GM19025 (cell line): ENCODE measurements at regions not wholly inside any gene's neighbourhood (a gene's known extent, or its start where the extent isn't known, plus 50 kb on each side); places are given as distances from the start of the nearest gene placed in this dataset.
A peak's percentile ranks its signal among the peaks of the same experiment; 100 is the strongest.

Experiments used
- ATAC-seq: cut with Tn5 transposase; IDR thresholded peaks from one replicate; pipeline ENCODE4 v1.9.1; 2021; ENCODE audit warnings: mild to moderate bottlenecking, low read depth, moderate library complexity; ENCODE audit not compliant: unreplicated experiment

DNA sequence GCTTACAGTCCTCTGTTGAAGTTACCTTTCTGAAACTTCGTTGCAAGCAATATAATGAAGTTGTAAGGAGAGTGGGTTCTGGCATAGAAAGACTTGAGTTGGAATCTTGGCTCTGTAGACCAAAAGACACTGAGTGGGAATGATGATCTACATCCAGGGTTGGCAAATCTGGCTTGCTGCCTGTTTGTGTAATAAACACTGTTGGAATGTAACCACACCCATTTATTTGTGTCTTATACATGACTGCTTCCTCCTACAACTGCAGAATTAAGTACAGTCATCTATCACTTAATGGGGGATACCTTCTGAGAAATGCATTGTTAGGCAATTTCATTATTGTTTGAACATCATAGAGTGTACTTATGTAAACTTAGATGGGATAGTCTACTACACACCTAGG lies 178.4 kb upstream of the SUCLG2 start:
- no peak for ATAC-seq

DNA sequence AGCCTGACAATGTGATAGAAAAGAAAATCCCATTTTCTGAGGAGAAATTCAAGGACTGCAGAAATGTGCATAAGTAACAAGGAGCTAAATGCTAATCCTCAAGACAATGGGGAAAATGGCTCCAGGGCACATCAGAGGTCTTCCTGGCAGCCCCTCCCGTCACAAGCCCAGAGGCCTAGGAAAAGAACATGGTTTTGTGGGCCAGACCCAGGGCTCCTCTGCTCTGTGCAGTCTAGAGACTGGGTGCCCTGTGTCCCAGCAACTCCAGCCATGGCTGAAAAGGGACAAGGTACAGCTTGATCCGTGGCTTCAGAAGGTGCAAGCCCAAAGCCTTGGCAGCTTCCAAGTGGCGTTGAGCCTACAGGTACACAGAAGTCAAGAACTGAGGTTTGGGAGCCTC lies 176.8 kb upstream of the SUCLG2 start:
- ATAC-seq: no peak

DNA sequence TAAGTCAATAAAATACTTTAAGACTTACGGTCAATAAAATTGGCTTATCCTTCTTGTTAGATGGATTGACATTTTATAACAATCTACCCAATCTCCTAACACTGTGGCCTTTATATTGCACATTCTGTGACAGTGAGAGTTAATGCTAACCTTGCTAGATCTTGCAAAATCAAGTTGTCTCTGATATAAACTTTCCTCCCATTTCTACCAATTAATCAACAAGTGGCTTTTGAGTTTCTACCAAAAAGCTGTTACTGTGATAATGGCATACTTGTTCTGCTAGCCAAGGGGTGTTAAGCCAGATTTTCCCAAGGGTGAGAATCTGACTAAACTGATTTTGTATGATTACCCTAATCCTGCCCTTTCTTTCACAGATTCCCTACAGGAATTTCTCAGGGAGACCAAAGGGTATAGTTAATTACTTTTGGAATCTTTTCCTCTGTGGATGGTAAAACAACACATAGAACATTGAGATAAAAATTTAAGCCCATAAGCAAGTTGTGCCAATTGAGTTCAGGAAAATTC lies 174.1 kb upstream of the SUCLG2 start:
- no peak for ATAC-seq

DNA sequence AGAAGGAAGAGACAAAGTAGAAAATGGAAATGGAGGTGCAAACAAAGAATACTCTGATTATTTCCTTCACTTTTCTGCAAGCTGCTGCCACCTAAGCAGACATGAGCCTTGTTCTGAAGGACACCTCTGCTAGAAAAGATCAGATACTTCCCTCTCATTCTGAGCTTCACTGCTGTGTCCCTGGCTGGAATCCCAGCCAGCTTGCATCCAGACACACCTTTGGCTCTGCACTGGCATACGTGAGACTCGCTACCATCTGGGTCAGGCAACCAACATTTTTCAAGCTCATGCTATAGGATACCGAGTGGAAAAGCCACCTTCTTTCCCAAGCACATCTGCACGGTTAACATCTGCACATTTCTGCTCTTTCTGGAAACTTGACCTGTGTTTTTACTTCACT lies 166.7 kb upstream of the SUCLG2 start:
- ATAC-seq: no peak

DNA sequence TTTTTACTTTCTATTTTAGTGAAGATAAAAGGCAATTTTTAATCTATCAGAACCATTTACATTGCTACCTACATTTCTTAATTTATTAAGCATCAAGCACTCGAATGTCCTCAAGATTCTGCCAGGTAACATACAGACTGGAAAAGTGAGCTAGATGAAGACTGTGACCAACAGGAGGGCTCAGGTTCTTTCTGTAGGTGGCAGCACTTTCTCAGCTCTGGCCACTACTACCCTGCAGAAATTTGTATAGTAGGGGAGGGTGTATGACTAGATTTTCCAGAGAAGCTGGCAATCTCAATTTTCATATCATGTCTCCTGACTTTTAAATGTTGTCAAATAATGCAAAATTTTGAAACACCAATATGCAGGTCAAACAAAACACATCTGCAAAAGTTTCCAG lies 165.0 kb upstream of the SUCLG2 start:
- ATAC-seq: no peak

DNA sequence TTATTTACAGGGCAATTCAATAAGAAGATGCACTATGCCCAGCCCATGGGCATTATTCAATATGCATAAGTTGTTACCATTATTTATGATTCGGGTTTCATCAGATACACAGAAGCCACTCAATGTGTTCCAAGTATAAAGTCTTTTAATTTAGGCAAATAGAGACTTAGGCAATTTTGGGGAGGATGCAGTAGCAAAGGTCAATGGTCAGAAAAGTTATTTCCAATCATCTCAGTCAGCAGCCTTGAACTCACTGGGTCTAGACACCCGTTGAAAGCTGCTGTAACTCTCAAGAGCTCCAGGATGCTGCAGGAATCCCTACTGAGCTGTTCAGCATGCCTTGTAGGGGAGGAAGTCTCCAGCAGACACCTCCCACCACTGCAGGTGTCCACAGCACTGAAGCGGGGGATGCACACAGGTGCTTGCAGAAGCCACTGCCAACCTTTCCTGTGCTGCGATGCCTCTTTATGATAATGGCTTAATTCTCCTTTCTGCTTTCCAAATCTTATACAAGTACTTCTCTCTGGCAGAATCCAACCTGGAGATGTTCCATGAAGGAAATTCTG lies 155.0 kb upstream of the SUCLG2 start:
- ATAC-seq: no peak

DNA sequence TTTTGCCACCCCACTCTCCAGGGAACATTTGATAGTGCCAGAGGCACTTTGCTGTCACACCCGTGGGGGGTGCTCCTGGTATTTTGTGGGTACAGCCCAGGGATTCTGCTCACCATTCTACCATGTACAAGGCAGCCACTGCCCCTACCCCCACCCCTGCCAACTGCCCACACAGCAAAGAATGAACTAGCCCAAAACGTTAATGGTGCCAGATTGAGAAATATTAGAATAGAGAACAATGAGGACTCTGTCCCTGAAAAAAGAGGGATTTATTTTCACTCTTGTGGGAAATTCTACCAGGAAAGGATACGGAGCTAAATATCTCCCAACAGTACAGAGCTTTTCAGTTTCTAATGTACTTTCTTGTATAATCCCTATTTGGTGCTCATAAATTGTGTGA lies 154.5 kb upstream of the SUCLG2 start:
- no peak for ATAC-seq

DNA sequence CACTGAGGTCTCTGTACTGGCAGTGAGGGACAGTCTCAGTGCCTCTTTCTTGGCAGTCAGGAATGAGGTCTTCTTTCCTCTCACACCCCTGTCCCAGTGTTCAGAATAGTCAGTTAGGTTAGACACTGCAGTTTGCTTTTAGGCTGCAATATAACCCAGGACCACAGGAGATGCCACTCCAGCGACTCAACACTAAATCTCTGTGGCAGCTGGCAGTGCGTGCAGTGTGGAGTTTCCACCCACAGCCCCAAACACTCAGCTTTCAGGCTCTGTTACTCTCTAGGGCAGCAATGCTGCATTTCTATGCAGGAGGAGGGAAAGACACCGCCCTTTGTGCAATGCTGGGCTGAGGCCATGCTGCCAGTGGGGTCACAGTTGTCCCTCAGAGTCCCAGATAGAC lies 150.2 kb upstream of the SUCLG2 start:
- no peak for ATAC-seq

DNA sequence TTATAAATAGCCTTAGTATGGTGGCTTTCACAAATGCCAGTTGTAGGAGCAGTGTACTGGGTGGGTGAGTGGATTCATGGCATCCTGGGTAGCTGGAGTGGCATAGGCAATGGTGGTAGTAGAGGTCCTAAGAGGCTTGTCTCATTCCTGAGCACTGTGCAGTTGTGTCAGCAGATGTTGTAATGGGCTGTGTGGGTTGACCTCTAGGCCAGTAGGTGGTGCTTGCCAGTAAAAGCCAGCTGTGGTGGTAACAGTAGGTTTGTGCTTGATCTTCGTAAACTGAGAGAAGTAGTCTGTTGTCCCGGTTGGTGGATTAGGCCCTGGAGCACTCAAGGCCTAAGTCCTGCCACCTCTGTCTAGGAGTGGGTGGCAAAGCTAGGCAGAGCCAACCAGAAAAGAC lies 149.7 kb upstream of the SUCLG2 start:
- ATAC-seq: no peak

DNA sequence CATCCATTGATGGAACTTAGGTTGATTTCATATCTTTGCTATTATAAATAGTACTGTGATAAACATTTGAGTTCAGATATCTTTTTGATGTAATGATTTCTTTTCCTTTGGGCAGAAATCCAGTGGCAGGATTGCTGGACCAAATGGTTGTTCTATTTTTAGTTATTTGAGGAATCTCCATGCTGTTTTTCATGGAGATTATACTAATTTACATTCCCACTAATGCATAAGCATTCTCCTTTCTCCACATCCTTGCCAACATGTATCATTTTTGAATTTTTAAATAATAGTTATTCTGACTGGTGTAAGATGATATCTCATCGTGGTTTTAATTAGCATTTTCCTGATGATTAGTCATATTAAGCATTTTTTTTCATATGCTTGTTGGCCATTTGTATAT lies 144.0 kb upstream of the SUCLG2 start:
- no peak for ATAC-seq

DNA sequence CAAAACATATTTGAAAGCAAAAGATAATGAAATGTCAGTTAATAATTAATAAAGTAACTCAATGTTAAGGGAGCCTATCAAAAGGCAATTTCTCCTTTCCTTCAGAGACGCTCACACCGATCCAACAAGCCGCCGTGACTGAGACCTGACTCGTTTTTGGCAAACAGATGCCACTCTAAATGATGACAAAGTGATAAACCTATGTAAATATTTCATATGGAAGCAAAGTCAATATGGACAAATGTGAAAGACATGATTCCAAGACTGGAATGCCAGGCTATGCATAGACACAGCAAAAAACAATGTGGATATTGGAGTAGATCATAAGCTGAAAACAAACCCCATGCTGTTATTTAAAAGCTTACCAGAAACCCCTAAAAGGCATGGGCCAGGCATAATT lies 137.2 kb upstream of the SUCLG2 start:
- ATAC-seq: no peak

DNA sequence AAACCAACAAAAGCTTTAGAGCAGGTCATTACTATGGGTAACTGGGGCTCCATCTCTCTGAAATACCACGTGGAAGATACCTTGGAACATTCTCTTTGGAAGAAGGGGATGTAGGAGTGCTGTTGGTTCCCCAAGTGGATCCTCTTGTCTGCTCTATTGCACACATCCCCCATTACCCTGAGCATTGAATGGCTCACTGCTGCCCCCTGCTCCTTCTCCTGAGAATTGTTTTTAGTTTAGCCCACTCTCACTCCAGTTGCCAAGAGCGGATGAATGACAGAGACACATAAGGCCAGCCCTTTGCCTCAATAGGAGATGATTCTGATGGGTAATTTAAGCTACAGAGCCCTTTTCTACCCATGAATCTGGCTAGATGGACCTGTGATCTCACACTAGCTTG lies 135.6 kb upstream of the SUCLG2 start:
- ATAC-seq: peak; percentile 84

DNA sequence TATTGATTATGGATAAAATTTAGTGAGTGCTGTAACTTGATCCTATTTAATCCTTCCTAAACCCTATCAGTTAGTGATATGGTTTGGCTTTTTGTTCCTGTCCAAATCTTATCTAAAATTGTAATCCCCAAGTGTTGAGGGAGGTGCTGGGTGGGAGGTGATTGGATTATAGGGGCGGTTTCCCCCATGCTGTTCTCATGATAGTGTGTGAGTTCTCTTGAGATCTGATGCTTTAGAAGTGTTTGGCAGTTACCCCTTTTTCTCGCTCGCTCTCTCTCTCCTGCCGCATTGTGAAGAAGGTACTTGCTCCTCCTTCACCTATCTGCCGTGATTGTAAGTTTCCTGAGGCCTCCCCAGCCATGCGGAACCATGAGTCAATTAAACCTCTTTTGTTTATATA lies 134.0 kb upstream of the SUCLG2 start:
- ATAC-seq: no peak

DNA sequence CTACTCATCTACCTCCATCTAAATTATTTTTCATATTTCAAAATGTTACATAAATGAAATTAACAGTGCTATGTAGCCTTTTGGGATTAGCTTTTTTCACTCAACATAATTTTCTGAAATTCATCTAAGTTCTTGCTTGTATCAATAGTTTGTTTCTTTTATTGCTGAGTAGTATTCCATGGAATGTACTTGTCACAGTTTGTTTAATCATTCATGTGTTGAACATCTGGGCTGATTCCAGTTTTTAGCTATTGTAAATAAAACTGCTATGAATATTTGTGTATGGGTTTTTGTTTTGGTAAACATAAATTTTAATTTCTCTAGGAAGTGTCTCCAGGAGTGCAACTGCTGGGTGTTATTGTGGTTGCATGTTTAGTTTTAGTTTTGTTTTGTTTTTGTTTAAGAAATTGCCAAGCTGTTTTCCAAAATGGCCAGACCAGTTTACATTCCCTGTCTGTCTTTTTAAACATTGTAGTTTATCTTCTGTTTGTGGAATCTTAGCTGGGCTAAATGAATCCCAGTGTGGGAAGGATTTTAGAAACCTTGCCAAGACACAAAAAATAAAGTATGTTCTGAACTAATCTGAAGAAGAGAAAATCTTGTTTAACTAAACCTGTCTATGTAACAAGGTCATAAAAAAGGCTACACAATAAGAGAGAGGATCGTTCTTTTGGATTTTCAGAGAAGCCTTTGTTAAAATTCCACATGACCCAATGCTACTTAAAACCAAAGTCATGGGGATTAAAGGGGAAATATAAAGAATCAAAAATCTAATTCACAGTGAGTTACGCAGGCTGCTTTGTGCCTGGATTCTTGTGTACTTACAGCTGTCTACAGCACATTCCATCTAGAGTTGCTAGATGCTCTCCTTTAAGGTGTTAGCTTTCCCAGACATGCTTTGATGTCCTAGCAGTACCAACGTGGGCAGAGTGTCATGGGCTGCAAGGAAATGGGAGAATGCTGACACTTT lies 129.2 kb upstream of the SUCLG2 start:
- no peak for ATAC-seq

DNA sequence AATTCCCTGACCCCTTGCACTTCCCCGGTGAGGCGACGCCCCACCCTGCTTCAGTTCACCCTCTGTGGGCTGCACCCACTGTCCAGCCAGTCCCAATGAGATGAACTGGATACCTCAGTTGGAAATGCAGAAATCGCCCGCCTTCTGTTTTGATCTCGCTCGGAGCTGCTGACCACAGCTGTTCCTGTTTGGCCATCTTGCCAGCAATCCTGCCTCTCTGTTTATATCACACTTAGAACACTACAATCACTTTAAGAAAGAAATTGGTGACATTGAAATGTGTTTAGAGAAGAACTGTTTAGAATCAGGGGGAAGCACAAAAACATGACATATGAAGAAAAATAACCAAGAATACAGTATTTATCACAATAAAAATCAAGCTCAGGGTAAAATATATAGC lies 127.5 kb upstream of the SUCLG2 start:
- ATAC-seq: no peak

DNA sequence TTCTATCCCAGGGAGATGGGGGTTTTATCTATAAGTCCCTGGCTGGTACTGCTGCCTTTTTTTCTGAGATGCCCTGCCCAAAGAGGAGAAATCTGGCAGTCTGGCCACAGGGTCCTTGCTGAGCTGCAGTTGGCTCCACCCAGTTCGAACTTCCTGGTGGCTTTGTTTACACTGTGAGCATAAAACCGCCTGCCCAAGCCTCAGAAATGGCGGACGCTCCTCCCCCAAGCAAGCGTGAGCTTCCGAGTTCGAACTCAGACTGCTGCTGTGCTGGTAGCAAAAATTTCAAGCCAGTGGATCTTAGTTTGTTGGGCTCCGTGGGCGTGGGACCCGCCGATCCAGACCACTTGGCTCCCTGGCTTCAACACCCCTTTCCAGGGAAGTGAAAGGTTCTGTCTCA lies 126.8 kb upstream of the SUCLG2 start:
- ATAC-seq: no peak

DNA sequence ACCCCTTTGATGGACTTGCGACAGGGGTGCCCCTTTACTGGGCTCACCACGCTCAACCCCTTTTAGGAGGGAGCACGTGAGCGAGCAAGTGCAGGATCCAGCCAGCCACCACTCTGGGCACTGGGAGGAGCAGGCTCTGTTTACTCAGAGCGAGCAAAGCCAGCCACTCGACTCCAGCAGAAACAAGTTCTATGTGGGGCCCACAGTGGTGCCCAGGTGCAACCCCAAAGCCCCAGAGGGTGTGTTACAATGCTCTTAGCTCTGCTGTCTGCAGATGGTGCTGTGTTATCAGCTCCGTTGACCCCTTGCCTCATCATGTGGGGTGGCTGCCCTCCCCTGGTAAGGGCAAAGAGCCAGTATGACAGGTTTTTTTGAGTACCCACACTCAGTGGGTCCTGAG lies 120.3 kb upstream of the SUCLG2 start:
- ATAC-seq: no peak

DNA sequence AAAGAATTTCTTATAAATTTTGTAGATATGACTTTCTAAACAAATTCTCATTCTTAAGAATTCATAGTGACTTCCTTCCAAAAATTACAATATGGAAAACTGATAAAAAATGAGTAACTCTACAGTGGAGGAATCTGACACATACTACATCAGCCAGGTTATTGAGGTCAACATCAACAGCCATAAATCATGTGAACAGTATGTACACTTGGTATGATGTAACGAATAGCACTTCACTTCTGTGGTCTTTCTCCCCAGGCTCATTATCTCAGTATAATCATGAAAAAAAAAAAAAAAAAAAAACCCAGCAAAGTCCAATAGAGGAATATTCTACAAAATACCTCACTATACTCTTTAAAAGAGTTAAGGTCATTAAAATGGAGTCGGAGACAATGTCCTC lies 111.2 kb upstream of the SUCLG2 start:
- ATAC-seq: no peak

DNA sequence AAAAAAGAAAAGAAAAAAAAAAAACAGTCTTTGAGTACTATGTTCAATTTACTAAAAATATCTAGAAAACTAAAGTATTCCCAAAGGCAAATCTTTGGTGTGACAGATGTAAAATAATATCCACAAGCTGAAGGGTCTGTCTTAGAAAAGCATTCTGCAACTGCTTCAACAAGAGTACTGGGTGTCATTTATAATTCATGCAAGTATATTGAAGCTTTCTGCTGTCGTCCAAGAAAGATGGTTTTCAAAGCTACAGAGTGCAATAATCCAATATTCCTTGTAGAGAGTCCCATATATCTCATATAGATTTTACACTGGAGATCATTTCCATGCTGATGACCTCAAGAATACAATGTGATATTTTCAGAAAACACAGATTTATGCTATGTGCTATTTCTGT lies 90.9 kb upstream of the SUCLG2 start:
- ATAC-seq: no peak

DNA sequence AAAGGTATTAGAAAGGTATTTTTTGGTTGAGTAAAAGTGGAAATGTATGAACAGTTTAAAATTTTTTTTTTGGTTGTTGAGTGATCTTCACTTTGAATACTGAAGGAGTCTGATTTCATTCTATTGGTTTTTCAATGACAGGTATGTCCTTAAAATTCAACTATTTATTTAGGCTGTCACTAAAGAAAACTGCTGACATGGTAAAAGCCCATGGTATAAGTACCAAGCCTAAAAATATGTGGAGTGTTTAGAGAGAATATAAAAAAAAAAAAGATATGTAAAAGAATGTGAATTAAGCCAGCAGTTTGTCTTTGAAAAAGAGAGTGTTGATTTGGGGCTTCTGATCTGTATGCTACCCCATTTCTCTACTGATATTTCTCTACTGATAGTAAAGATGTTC lies 90.3 kb upstream of the SUCLG2 start:
- no peak for ATAC-seq

DNA sequence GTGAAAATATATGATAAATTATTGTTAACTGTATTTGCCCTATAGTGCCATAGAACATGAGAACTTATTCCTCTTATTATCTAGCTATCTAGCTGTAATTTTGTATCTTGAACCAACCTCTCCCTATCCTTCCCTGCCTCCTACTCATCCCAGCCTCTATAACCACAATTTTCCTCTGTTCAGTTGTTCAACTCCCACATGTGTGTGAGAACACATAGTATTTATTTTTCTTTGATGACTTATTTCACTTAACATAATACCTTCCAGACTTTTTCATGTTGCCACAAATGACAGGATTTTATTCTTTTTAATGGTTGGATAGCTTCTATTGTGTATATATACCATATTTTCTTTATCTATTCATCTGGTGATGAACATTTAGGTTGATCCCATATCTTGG lies 85.4 kb upstream of the SUCLG2 start:
- ATAC-seq: no peak
